HL-60 (cell line): ENCODE measurements at regions not wholly inside any gene's neighbourhood (a gene's known extent, or its start where the extent isn't known, plus 50 kb on each side); places are given as distances from the start of the nearest gene placed in this dataset.

ENCODE experiments used
- DNase-seq, 2 experiments: peaks; one replicate each; pipeline ENCODE4 v3.0.0-alpha.2; 2010 to 2020; ENCODE audit warnings: low read depth in 1 of 2, low spot score in 1 of 2
- H3K27ac ChIP-seq: fragments of 250-450 bp; sonication (Bioruptor Pico); replicated peaks from 2 replicates; pipeline ENCODE4 v1.5.1; 2020; ENCODE audit warnings: mild to moderate bottlenecking, moderate library complexity
- H3K27me3 ChIP-seq: fragments of 250-450 bp; sonication (Bioruptor Pico); 2 replicates; pipeline ENCODE4 v1.5.1; 2021; ENCODE audit warnings: mild to moderate bottlenecking, moderate library complexity; ENCODE audit not compliant: insufficient read depth, poor library complexity, severe bottlenecking
- H3K4me3 ChIP-seq: replicated peaks from 2 replicates; pipeline ENCODE4 v1.5.1; 2011; ENCODE audit warnings: mild to moderate bottlenecking, control low read depth, low read length; ENCODE audit not compliant: insufficient read depth
- CTCF ChIP-seq: IDR thresholded peaks from one replicate; pipeline ENCODE4 v1.5.1; 2011; ENCODE audit warnings: low read length, control low read depth, inconsistent platforms; ENCODE audit not compliant: insufficient read depth
- GABPA ChIP-seq: IDR thresholded peaks from 2 replicates; pipeline ENCODE4 v1.6.1; 2012; ENCODE audit warnings: low read depth
- POLR2AphosphoS5 ChIP-seq: IDR thresholded peaks from 2 replicates; pipeline ENCODE4 v1.6.1; 2012; ENCODE audit warnings: low read depth
- REST ChIP-seq: IDR thresholded peaks from 2 replicates; pipeline ENCODE4 v1.6.1; 2012; ENCODE audit warnings: low read depth; ENCODE audit not compliant: insufficient replicate concordance
- SPI1 ChIP-seq: IDR thresholded peaks from 2 replicates; pipeline ENCODE4 v1.6.1; 2012; ENCODE audit warnings: low read depth, mild to moderate bottlenecking, borderline replicate concordance

- H3K4me3 ChIP-seq: no peak overlapping the region
- DNase-seq: no peak
- H3K27me3 ChIP-seq: no peaks in the 10 kb centered on the region
- no peak overlapping the region for H3K27ac ChIP-seq
- TF ChIP-seq SPI1 (no peak), CTCF (no peak), REST (no peak)
Observed at GRCh38 chr3:14345496-14346150, 56.8 kb upstream of the SLC6A6 start.

DNA sequence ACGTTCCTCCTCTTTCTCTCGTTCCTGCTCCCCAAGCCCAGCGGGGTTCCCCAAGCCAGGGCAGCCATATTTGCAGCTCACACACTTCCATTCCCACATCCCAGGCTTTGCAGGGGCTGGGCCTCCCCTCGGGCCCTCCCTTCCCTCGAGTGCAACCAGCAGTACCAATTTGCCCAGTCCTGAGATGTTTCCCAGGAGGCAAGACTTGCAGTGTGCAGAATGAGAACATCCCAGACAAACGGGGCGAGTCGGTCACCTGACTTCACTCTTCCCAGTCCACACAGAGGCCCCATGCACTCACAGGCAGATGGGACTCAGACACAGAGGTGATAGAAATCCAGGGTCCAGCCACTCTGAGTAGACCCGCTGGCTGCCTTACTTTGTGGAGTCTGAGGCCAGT, 56.2 kb upstream of the SLC6A6 start:
- Histone ChIP-seq H3K27ac (no peak overlapping the region), H3K27me3 (no peaks in the 10 kb centered on the region), H3K4me3 (no peak overlapping the region)
- DNase-seq: no peak
- TF ChIP-seq SPI1: no peak
- no peak for TF ChIP-seq CTCF
- TF ChIP-seq REST: no peak
- no peak for TF ChIP-seq GABPA
- TF ChIP-seq POLR2AphosphoS5: no peak

DNA sequence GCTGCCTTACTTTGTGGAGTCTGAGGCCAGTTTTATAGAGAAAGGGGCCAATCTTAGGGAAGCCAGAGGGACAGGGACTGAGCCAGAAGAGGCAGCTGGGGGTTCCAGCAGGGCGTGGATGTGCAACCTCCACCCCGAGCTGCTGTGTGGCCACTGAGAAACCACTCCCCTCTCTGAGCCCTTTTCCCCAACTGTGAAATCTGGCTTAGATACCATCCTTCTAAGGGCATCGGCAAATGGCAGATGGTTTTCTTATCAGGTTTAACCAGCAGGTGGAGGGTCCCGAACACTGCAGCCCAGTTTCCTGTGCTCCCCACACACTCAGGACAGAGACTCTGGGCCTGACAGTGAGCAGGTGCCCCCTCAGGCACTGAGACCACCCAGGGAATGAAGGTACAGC, 55.8 kb upstream of the SLC6A6 start:
- Histone ChIP-seq H3K27ac (no peak overlapping the region), H3K4me3 (no peak overlapping the region), H3K27me3 (no peaks in the 10 kb centered on the region)
- TF ChIP-seq CTCF (no peak), POLR2AphosphoS5 (no peak), GABPA (no peak), REST (no peak), SPI1 (no peak)
- DNase-seq: no peak
